Neural cell (in vitro differentiated cells): ENCODE measurements at regions not wholly inside any gene's neighbourhood (a gene's known extent, or its start where the extent isn't known, plus 50 kb on each side); places are given as distances from the start of the nearest gene placed in this dataset.

Experiments
- H2AFZ ChIP-seq: fragments of 200-600, 300-800 bp; sonication (generic), shearing (Covaris generic); 2 replicates; pipeline ENCODE4 v1.6.0; 2014; ENCODE audit warnings: low read depth, mild to moderate bottlenecking, antibody characterized with exemption, low read length, moderate library complexity
- H3F3A ChIP-seq: fragments of 200-600 bp; shearing (Covaris generic); 2 replicates; pipeline ENCODE4 v1.6.1; 2016; ENCODE audit warnings: mild to moderate bottlenecking, moderate library complexity, mixed read lengths, antibody characterized with exemption, low read length; ENCODE audit not compliant: insufficient read depth, poor library complexity, severe bottlenecking
- H3K27ac ChIP-seq: fragments of 200-600, 300-800 bp; sonication (generic), shearing (Covaris generic); 2 replicates; pipeline ENCODE4 v1.5.1; 2014; ENCODE audit warnings: mild to moderate bottlenecking, low read length, moderate library complexity
- H3K27me3 ChIP-seq: fragments of 300-800, 200-600 bp; sonication (generic), shearing (Covaris generic); 2 replicates; pipeline ENCODE4 v1.6.0; 2014; ENCODE audit warnings: mild to moderate bottlenecking, low read depth, low read length, moderate library complexity; ENCODE audit not compliant: insufficient read depth
- H3K36me3 ChIP-seq: fragments of 300-800, 200-600 bp; sonication (generic), shearing (Covaris generic); 2 replicates; pipeline ENCODE4 v1.5.1; 2014; ENCODE audit warnings: mild to moderate bottlenecking, antibody characterized with exemption, low read length, moderate library complexity; ENCODE audit not compliant: insufficient read depth
- H3K4me2 ChIP-seq: fragments of 300-800, 200-600 bp; sonication (generic), shearing (Covaris generic); 2 replicates; pipeline ENCODE4 v1.6.0; 2014; ENCODE audit warnings: mild to moderate bottlenecking, low read length
- H3K4me3 ChIP-seq: fragments of 300-800, 200-600 bp; sonication (generic), shearing (Covaris generic); 2 replicates; pipeline ENCODE4 v1.5.1; 2014; ENCODE audit warnings: mild to moderate bottlenecking, low read length, moderate library complexity
- H3K79me2 ChIP-seq: fragments of 200-600 bp; shearing (Covaris generic); replicated peaks from 2 replicates; pipeline ENCODE4 v1.6.0; 2014; ENCODE audit warnings: mild to moderate bottlenecking, low read length, moderate library complexity; ENCODE audit not compliant: insufficient read depth
- H3K9ac ChIP-seq: fragments of 300-800, 200-600 bp; sonication (generic), shearing (Covaris generic); 2 replicates; pipeline ENCODE4 v1.6.1; 2016; ENCODE audit warnings: mild to moderate bottlenecking, low read length, mixed read lengths
- H3K9me2 ChIP-seq: fragments of 200-600 bp; shearing (Covaris generic); 2 replicates; pipeline ENCODE4 v1.6.1; 2016; ENCODE audit warnings: mild to moderate bottlenecking, low read length, mixed read lengths; ENCODE audit not compliant: insufficient read depth
- H3K9me3 ChIP-seq: fragments of 200-600, 300-800 bp; sonication (generic), shearing (Covaris generic); 2 replicates; pipeline ENCODE4 v1.6.1; 2016; ENCODE audit warnings: mild to moderate bottlenecking, mixed run types, low read length, moderate library complexity, mixed read lengths
- H4K20me1 ChIP-seq: fragments of 200-600 bp; shearing (Covaris generic); 2 replicates; pipeline ENCODE4 v1.6.1; 2016; ENCODE audit warnings: mild to moderate bottlenecking, mixed run types; ENCODE audit not compliant: insufficient read depth
- EP300 ChIP-seq: fragments of 450-650 bp; conservative IDR thresholded peaks from 2 replicates; pipeline ENCODE4 v1.6.1; 2014; ENCODE audit warnings: antibody characterized with exemption, mild to moderate bottlenecking, moderate library complexity; ENCODE audit not compliant: poor library complexity, severe bottlenecking
- EZH2 ChIP-seq: fragments of 200-600, 300-800 bp; shearing (Covaris generic), sonication (generic); IDR thresholded peaks from 2 replicates; pipeline ENCODE4 v1.6.1; 2014; ENCODE audit warnings: antibody characterized with exemption, low read length, borderline replicate concordance, mild to moderate bottlenecking; ENCODE audit not compliant: insufficient read depth, poor library complexity, severe bottlenecking
- MXI1 ChIP-seq: fragments of 450-650 bp; conservative IDR thresholded peaks from 2 replicates; pipeline ENCODE4 v1.6.1; 2014; ENCODE audit warnings: antibody characterized with exemption, mild to moderate bottlenecking; ENCODE audit not compliant: poor library complexity, severe bottlenecking
- POLR2AphosphoS5 ChIP-seq: IDR thresholded peaks from 2 replicates; pipeline ENCODE4 v1.6.1; 2012
- RAD21 ChIP-seq: fragments of 450-650 bp; conservative IDR thresholded peaks from 2 replicates; pipeline ENCODE4 v1.6.1; 2014; ENCODE audit warnings: antibody characterized with exemption, mild to moderate bottlenecking, moderate library complexity
- SMC3 ChIP-seq: fragments of 450-650 bp; conservative IDR thresholded peaks from 2 replicates; pipeline ENCODE4 v1.6.1; 2014; ENCODE audit warnings: antibody characterized with exemption, mild to moderate bottlenecking, moderate library complexity; ENCODE audit not compliant: poor library complexity
- TAF1 ChIP-seq: IDR thresholded peaks from 2 replicates; pipeline ENCODE4 v1.6.1; 2012; ENCODE audit warnings: low read depth
- TF ChIP-seq, protein P1 (sequence below): IDR thresholded peaks from 2 replicates; pipeline ENCODE4 v1.6.1; 2012; ENCODE audit warnings: borderline replicate concordance
- TF ChIP-seq, protein P2 (sequence below): fragments of 450-650 bp; IDR thresholded peaks from 2 replicates; pipeline ENCODE4 v1.5.1; 2014; ENCODE audit warnings: antibody characterized with exemption, mild to moderate bottlenecking, moderate library complexity; ENCODE audit not compliant: poor library complexity, severe bottlenecking

DNA sequence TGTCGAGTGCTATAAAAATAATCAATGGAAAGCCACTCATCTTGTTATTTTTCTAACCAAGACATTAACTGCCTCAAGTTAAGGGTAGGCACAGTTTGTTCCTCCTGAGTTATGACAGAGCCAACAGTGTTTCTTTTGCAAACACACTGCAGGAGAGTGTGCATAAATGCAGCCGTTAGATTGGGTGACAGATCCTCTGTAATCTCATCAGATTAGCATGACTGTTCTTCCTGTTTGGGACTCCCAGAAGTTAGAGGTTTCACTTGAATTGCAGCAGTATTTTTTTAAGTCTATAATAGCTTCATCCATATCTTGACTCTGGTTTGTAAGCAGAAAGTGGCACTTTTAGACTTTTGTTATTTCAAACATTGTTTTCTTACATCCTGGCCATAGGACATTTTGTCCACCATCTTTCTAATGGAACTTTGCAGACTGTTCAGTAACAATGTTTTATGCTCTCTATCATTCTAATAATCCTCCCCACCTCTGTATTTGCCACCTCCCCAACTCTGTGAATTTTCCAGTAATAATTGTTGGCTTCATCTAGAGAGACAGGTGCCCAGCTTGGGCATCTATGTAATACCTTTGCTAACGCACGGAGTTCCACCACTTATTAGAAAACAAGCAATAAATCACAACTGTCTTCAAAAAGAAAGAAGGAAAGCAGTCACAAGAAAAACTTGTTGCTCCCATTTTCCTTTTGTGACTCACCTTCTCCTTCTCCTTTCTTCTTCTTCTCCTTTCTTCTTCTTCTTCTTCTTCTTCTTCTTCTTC is 560.0 kb downstream of the ADCYAP1 start:
- Histone ChIP-seq H3K4me3 (no peak overlapping the region), H2AFZ (no peak overlapping the region), H3K79me2 (no peaks in the 10 kb centered on the region), H3K9ac (no peak overlapping the region), H3K27ac (no peak overlapping the region), H3K36me3 (no peaks in the 10 kb centered on the region), H3K27me3 (no peaks in the 10 kb centered on the region), H3K9me2 (no peaks in the 10 kb centered on the region), H4K20me1 (no peaks in the 10 kb centered on the region), H3K9me3 (no peaks in the 10 kb centered on the region), H3F3A (no peaks in the 10 kb centered on the region), H3K4me2 (no peak overlapping the region)
- no peak for TF ChIP-seq SMC3
- no peak for TF ChIP-seq EZH2
- no peak for TF ChIP-seq RAD21
- no peak for TF ChIP-seq TAF1
- no peak for TF ChIP-seq POLR2AphosphoS5
- no peak for TF ChIP-seq EP300
- TF ChIP-seq, protein P1, sequence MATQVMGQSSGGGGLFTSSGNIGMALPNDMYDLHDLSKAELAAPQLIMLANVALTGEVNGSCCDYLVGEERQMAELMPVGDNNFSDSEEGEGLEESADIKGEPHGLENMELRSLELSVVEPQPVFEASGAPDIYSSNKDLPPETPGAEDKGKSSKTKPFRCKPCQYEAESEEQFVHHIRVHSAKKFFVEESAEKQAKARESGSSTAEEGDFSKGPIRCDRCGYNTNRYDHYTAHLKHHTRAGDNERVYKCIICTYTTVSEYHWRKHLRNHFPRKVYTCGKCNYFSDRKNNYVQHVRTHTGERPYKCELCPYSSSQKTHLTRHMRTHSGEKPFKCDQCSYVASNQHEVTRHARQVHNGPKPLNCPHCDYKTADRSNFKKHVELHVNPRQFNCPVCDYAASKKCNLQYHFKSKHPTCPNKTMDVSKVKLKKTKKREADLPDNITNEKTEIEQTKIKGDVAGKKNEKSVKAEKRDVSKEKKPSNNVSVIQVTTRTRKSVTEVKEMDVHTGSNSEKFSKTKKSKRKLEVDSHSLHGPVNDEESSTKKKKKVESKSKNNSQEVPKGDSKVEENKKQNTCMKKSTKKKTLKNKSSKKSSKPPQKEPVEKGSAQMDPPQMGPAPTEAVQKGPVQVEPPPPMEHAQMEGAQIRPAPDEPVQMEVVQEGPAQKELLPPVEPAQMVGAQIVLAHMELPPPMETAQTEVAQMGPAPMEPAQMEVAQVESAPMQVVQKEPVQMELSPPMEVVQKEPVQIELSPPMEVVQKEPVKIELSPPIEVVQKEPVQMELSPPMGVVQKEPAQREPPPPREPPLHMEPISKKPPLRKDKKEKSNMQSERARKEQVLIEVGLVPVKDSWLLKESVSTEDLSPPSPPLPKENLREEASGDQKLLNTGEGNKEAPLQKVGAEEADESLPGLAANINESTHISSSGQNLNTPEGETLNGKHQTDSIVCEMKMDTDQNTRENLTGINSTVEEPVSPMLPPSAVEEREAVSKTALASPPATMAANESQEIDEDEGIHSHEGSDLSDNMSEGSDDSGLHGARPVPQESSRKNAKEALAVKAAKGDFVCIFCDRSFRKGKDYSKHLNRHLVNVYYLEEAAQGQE, result no peak
- TF ChIP-seq MXI1, result no peak
- TF ChIP-seq, protein P2, sequence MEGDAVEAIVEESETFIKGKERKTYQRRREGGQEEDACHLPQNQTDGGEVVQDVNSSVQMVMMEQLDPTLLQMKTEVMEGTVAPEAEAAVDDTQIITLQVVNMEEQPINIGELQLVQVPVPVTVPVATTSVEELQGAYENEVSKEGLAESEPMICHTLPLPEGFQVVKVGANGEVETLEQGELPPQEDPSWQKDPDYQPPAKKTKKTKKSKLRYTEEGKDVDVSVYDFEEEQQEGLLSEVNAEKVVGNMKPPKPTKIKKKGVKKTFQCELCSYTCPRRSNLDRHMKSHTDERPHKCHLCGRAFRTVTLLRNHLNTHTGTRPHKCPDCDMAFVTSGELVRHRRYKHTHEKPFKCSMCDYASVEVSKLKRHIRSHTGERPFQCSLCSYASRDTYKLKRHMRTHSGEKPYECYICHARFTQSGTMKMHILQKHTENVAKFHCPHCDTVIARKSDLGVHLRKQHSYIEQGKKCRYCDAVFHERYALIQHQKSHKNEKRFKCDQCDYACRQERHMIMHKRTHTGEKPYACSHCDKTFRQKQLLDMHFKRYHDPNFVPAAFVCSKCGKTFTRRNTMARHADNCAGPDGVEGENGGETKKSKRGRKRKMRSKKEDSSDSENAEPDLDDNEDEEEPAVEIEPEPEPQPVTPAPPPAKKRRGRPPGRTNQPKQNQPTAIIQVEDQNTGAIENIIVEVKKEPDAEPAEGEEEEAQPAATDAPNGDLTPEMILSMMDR, result no peak

DNA sequence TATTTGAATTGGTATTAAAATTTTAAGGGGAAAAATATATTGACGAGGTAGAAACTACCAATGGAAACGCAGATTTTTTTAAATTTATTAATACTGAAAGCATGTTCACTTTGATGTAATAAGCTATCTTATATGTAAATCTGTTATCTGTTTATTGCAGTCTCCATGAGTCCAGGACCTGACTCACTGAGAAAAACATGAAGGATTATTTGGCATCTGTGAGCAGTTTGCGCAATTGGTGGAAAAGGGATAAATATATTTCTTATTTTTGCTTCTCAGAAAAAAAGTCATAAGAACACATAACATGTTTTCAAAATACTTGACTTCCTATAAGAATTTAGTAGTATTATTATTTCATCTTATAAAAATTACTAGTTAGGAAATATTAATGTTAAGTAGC is 561.4 kb downstream of the ADCYAP1 start:
- Histone ChIP-seq H2AFZ (no peak overlapping the region), H3K27me3 (no peaks in the 10 kb centered on the region), H3K4me2 (no peak overlapping the region), H3K9me3 (no peaks in the 10 kb centered on the region), H3K79me2 (no peaks in the 10 kb centered on the region), H3K27ac (no peak overlapping the region), H3F3A (no peaks in the 10 kb centered on the region), H3K9me2 (no peaks in the 10 kb centered on the region), H3K4me3 (no peak overlapping the region), H3K9ac (no peak overlapping the region), H4K20me1 (no peaks in the 10 kb centered on the region), H3K36me3 (no peaks in the 10 kb centered on the region)
- TF ChIP-seq TAF1 (no peak), RAD21 (no peak), EZH2 (no peak), EP300 (no peak), POLR2AphosphoS5 (no peak), MXI1 (no peak), SMC3 (no peak)
- TF ChIP-seq, protein P1, result no peak
- TF ChIP-seq, protein P2, result no peak
